Fibroblast of skin of abdomen (primary cell): ENCODE measurements at regions not wholly inside any gene's neighbourhood (a gene's known extent, or its start where the extent isn't known, plus 50 kb on each side); places are given as distances from the start of the nearest gene placed in this dataset.
"Not testable (repeated sequence)": the region's sequence is repeated elsewhere in the genome, so short reads cannot be mapped to it uniquely, and the experiment has no call there.

Experiments
- DNase-seq: peaks from one replicate; pipeline ENCODE4 v3.0.0-alpha.2; 2013

DNA sequence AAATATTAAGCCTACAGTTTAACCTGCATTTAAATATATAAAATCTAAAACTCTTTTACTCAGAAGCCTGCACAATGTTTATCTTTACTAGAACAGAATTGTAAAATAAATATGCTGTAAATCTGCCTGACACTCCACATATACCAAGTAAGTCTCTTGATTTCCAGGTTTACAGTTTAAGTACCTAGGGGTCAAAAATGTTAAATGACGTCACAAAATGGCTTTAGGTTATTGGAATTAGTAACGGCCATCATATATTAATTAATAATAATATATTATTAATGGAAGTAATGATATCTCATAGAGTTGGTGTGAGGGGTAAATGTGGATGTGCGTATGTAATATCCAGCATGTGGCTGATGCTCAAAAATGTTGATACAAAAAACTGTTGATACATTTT is 114.8 kb upstream of the ANO5 start:
- DNase-seq = no peak

DNA sequence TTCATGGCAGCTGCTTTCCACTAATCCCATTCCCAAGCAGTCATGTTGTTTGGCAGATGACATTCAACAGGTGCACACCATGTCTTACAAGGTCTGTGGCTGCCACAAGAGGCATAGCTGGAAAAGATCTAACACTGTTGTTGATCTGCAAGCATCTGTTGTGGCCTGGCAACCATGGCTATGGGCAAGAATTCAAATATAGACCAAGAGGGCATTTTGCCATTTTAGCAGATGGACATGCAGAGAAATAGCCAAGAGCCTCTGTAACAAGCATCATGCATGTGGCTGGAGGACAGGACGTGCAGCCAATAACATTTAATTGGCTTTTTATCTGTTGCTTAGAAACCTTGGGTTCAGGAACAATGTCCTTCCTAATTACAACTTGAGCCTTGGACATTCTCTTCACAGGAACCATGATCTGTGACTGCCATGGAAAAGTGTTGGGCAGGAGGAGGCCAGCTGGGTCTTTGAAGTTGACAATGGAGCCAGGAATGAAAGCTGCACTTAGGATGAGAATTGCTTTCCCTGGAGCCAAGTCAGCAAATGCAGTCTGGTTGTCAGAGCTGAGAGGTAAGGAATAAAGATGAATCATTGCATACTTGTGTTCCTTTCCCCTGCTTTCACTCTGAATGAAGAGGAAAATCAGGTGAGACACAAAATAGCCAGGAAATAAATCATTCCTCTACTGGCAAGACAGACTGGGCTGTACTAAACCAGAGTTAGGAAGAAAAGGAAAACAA is 113.6 kb upstream of the ANO5 start:
- no peak for DNase-seq

DNA sequence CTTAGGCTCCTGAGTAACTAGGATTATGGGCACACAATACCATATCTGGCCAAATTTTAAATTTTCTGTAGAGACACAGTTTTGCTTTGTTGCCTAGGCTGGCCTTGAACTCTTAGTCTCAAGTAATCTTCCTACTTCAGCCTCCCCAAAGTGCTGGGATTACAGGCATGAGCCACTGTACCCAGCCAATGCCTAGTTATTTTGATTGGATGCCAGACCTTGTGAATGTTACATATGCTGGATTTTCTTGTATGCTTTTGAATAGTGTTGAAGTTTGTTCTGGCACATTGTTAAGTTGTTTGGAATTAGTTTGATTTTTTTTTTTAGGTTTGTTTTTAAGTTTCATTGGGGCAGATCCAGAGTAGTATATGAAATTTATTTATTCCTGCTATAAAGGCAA is 110.7 kb upstream of the ANO5 start:
- DNase-seq = no peak

DNA sequence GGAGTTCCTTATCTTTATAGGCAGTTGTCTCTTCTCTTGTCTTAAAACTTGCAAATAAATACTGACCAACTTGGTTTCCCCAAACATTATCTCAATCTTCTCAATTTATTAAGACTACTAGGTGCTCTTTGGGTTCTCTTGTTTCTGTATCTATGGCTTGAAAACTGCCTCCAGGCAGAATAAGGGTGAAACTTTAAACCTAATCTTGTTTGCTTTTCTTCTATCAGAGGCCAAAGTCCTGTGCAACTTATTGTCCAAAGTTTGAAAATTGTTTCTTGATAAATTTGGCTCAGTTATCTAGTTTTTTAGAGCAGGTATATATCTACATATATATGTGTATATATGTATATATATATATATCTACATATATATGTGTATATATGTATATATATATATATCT is 110.1 kb upstream of the ANO5 start:
- no peak for DNase-seq

DNA sequence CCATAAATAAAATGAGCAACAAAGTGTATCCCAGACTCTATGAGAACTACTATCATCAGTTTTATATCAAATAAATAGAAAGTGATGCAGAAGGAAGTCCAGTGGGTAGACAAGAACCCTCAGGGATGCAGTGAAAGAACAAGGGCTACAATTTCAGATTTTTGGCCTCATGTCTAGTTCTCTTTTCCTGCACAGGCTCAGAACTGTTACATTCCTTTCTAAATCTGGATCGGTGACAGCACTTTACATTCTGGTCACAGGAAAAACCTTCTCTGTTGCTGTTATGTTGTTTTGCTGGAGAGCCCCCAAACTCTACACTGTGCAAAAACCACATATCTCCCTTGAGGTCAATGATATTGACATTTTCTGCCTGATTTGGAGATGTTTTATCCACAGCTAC is 108.8 kb upstream of the ANO5 start:
- no peak for DNase-seq

DNA sequence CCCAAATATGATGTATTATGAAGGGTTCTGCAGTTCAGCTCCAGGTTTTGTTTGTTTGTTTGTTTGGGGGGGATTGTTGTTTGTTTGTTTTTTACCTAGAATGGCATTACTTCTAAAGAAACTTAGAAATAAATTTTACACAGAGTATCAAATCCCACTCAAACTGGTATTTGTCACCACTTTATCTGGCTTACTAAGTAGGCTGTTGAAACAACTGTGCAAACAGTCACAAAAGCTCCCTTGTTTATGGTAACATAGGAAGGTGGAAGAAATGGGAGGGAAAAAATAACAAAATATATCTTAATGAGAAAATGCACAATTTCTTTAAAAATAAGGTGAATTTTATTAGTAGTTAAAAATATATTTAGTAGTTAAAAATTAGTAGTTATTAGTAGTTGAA is 108.3 kb upstream of the ANO5 start:
- DNase-seq = no peak

DNA sequence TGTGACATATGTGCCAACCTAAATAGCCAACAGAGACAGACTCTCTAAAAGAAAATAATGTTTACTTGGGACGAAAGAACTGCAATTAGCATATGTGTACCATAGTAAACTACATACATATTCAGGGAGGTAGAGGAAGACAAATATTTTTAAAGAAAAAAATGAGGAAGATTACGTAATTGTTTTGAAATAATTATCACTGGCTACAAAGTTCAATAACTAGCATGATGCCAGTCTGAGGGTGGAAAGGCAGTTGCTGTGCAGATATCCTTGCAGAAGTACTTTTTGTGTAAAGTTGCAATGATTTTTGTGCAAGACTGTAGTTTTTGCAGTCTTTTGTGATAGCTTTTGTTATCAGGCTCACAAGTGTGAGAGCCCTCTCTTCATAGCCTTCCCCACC is 103.3 kb upstream of the ANO5 start:
- no peak for DNase-seq

DNA sequence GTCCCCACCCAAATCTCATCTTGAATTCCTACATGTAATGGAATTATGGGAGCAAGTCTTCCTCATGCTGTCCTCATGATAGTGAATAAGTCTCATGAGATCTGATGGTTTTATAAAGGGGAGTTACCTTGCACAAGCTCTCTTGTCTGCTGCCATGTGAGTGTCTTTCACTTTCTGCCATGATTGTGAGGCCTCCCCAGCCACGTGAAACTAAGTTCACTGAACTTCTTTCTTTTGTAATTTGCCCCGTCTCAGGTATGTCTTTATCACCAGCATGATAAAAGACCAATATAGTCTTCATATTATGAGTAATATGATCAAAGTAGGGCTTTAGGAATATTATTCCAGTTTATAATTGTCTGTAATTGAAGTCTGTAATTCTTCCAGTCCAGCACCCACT is 86.3 kb upstream of the ANO5 start:
- DNase-seq = no peak

DNA sequence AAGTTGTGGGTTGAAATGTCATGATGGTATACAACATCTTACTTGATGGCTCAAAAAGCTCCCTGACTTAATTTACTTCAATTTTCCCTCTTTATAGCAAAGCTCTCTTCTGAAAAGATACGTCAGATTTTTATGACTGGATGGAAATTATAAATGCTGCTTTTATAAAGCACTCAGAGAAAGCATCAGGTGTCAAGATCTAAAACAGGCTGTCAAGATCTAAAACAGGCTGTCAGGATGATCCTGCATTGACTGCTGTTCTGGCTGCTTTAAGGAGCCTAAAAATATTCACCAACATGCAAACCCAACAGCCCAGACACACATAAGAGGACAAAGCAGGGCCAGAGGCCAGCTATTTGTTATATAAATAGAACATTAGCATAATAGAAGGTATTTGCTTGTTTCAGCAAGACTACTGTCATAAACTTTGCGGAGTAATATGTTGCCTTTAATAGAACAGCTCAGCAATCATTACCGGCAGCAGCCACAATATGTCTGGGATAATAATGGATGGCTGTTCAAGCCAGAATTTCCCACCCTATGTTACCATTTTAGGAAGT is 77.3 kb upstream of the ANO5 start:
- DNase-seq = no peak

DNA sequence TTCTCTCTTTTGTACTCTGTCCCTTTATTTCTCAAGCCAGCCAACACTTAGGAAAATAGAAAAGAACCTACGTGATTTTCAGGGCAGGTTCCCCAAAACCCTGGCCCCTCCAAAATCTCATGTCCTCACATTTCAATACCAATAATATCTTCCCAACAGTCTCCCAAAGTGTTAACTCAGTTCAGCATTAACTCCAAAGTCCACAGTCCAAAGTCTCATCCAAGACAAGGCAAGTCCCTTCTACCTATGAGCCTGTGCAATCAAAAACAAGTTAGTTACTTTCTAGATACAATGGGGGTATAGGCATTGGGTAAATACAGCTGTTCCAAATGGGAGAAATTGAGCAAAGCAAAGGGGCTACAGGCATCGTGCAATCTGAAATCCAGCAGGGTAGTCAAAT is 64.9 kb upstream of the ANO5 start:
- DNase-seq = not testable (repeated sequence)

DNA sequence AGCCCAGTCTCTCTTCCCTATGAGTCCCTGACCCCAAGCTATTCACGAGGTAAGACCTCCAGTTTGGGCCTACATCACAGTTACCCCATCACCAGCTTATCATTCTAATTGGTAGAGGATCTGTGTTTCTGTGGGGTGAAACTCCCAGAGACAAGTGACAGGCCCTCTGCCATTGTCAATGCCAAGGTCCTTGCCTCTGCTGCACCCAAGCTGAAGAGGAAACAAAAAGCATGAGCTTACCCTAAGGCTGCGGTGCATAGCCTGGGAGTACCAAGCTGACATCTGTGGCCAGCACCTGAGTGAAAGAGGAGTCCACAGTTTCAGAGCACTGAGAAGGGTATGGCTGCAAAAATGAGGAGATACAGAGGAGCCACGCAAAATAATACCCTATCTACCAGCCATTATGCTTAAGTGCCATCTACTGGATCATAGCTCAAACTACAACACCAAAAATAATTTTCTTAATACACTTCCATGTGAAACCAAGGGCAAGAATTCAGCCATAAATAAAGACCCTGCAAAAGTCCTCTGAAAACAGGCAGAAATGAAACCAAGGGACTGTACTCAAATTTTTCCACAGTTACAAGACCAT is 62.3 kb upstream of the ANO5 start:
- DNase-seq = no peak

DNA sequence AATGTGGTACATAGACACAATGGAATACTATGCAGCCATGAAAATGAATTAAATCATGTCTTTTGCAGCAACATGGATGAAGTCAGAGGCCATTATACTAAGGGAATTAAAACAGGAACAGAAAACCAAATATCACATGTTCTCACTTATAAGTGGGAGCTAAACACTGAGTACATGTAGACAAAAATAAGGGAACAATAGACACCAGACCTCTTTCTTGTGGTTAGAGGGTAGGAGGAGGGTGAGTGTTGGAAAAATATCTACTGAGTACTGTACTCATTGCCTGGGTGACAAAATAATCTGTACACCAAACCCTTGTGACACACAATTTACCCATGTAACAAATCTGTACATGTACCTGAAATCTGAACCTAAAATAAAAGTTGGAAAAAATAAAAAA is 59.1 kb upstream of the ANO5 start:
- DNase-seq = no peak

DNA sequence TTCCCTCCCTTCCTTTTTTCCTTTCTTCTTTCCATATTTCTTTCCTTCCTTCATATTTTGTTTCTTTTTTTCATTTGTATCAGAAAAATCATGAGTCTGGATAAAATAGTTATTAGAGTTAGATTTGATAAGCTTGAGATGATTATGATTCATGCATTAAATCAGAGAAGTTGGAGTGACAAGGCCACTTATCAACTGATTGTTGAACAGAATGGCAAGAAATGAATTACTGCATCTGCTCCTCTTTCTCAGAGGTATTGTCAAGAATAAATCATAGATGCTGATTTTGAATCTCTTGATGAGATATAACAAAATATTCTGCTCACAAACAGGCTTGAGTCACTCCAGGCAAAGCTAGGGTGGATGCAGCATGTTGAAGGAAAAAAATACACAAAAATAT is 54.6 kb upstream of the ANO5 start:
- DNase-seq = no peak
